NCI-H1694 treated with DMSO at 0.1 percent for 48 hours (cell line): ENCODE measurements at regions not wholly inside any gene's neighbourhood (a gene's known extent, or its start where the extent isn't known, plus 50 kb on each side); places are given as distances from the start of the nearest gene placed in this dataset.

ENCODE experiments used
- DNase-seq: peaks from one replicate; lab custom pipeline; 2025; lab: John Stamatoyannopoulos, UW

DNA sequence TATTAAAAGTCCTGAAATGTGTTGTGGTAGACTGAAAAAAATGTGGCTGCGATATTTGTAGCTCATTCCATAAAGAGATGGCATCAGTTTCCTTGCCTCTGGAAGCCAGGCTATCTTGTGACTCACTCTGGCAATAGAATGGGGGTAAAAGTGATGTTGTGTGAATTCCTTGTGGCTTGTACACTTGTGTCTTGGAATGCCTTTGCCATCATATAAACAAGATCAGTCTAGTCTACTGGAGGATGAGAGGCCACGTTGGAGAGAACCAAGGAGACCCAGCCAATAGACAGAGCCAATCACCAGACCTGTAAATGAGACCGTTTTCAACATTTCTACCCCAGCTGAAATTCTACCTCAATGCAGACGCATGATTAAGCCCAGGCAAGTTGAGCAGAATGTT, 254.1 kb downstream of the TRIB2 start:
- no peak for DNase-seq

DNA sequence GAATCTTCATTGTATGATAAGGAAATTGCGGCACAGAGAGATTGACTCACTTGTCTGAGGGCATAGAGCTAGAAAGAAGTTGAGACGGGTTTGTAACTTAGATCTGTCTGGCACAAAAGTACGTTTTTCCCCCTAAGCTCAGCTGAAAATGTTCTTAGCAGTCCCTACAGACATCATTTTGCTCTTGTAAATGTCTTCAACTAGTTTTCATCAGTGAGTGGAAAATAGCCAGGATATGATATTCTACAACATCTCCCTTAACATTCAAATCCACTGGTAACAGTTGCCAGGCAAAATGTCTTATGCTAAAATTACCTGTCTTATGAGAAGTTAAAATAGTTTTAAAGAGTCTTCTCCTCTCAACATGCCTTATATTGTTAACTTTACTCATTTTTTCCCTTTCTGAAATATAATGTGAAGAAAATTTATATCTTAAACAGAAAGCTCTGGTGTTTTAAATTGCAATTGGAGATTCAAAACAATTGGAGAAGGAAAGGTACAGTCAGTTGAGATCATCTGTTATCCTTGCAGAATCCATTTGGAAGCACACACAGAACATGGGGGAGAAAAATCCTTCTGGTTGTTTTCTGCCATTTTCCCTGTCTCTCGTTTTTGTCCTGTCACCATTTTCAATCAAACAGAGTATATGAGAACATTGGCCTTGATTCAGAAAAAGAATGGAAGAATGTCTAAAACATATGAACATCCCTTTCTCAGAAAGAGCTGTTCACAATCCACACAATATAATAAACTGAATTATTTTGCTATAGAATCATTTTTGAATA, 255.0 kb downstream of the TRIB2 start:
- no peak for DNase-seq

DNA sequence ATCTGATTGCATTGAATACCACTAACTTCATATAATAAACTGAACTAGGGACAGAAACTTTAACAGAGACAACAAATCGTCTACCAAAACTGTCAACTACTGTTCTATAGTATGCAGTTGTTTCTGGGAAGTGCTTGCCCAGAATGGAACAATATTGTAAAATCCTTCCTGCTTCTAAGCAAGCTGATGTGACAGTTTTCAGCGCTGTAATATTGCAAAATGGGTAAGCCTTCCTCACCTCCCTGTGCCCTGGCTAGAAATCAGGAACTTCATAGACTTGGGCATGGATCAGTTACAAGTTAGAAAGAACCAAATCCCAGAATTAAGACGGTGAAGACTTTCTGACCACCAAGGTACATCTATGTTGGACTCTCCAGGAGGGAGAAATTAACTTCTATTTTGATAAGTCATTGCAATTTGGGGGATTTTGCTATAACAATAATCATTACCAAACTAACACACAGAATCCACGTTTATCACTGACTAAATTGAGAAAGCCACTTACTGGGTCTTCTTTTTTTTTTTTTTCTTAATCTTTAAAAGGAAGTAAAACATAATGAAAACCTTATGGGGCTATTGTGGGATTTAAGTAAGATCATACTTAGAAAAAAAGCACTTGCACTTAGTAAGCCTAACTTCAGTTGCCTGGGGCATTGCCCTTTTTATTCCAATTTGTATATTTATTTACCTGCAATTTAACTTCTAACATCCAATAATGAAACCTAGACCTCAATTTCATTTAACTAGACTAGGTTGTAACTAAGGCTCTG, 261.5 kb downstream of the TRIB2 start:
- DNase-seq = no peak

DNA sequence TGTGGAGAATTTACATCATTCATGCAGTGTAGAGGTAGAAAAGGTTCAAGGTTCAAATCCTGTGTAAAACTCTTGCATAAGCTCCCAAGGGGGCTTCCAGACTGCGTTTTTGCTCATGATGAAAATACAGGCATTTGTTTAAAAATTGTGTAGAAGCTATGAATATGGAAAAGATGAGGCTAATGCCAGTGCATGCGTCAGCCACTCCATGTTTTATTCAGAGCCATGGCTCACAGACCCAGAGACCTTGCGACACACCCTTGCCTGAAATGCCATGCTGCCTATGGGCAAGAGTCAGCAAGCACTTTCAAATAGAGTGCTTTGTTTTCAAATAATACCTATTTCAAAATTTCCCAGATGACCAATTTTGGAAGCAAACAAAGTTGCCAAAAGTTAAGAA, 262.3 kb downstream of the TRIB2 start:
- DNase-seq = no peak

DNA sequence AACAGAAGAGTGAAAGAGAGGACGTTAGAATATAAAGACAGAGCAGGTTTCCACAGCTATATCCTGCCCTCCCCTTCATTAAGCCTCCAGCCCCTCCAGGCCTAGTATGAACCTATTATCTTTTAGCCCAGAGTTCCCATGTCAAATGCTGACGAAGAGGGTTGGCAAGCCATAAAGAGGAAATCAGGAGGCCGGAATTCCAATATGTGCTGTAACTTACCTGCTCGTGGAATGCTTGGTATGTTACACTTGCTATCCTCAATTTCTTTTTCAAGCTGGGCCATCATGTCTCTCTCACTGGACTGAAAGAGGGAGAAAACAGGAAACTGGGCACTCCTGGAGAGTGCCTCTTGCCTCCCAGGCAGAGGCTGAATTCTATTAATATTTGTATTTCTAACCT, 264.1 kb downstream of the TRIB2 start:
- no peak for DNase-seq

DNA sequence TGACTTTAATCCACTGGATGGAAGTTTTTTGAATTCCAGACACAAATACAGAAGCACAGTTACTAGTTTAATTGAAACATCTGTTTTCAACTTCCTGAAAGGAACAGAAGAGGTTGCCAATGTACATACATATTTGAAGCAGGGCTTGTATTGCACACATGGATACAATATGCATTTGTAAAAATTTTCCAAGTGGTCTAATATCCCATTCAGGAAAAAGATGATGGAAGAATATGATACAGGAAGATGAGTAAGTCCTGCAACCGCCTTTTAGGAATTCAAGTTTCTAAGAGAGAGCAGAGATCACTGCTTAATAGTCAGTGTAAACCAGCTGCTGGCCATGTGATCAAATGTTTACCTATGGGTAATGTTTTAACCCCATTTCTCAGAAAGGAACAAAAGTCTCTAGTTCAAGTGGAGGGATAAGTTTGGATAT, 265.4 kb downstream of the TRIB2 start:
- DNase-seq = no peak

DNA sequence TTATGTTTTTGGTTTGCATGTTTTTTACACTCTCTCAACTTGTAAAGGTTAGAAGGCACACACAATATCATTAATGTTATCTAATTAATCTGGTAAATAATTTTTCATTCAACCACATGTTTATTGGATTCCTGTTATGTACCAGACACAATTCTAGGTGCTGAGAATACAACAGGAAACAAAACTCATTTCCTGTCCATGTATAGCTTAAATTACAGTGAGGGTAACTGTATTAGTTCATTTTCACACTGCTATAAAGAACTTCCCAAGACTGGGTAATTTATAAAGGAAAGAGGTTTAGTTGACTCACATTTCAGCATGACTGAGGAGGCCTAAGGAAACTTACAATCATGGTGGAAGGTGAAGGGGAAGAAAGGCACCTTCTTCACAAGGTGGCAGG, 270.5 kb downstream of the TRIB2 start:
- DNase-seq = no peak

DNA sequence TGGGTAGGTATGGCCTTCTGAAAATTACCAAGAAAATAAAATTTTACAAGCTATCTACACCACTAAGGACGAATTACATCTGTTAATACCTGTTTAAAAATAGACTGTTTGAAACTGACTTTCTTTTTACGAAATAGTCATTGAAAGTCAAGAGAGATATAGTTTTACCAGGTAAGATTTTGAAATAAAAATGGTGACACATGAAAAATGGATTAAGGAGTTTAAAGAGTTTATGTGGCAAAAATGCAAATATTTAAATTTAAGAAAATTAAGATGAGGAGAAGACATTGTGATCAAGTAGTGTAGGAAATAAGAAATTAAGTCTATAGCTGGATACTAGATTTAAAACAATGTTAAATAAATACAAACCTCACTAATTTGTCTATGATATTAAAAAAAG, 271.5 kb downstream of the TRIB2 start:
- DNase-seq = no peak

DNA sequence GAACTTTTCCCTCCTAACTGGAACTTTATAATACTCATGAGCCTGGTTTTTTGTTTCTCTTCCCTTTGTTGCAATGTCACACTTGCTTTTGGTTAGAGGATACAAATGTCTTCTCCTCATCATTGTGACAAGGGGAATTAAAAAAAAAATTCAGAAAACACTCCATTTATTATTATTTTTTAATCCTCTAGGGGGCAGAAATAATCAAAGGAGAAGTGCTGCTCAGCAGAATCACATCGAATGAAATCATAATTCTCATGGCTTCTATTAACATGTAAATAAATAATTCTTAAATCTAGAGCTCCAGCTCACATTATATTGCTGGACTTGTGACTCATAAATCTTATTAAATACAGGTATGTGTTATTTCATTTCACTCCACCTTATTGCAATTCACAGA, 273.8 kb downstream of the TRIB2 start:
- DNase-seq = peak; percentile 44

DNA sequence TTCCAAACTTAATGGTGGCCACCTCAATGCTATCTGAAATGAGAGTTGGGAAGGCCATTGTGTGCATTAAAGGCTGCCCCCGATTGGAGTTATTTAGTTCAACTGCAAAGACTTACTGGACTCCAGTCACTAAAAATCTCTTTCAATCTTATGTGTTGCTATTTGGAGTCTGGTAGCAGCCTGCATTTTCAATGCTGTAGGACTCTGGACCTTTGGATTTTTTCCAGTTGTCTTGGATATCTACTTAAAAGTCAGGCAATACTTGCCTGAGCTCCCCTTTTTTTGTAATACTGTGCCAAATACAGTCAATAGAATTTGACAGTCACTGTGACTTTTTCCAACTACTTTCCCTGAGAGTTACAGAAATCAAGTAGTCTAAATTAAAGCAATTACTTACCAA, 281.9 kb downstream of the TRIB2 start:
- no peak for DNase-seq

DNA sequence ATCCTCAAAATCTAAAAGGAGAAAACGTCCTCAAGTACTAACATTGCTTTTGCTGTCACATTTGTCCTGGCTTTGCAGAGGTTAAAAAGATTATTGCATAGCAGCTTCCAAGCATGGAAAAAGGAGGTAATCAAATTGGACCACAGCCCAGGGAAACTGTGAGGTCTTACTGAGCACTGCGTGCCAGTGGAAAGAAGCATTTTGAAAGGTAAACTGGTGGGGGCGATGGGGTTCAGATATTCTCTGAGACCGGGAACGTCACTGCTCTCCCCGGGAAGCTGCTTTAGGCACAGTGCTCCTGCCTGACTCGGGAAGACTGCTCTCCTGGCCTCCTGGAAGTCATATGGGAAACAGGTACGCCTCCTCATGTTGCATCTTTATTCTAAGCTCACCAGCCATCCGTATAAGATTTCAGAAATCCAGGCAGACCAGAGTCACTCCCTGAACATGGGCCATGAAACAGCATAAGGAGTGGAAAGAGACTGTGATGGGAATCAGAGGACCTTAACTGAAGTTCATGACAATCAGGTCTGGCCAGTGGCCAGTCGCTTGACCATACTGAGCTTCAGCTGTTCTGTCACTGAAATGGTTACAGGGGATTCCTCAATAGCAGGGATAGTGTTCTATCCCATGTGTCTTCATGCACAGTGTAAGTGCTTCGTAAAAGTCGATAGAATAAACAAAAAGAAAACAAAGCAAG, 284.1 kb downstream of the TRIB2 start:
- DNase-seq = no peak

DNA sequence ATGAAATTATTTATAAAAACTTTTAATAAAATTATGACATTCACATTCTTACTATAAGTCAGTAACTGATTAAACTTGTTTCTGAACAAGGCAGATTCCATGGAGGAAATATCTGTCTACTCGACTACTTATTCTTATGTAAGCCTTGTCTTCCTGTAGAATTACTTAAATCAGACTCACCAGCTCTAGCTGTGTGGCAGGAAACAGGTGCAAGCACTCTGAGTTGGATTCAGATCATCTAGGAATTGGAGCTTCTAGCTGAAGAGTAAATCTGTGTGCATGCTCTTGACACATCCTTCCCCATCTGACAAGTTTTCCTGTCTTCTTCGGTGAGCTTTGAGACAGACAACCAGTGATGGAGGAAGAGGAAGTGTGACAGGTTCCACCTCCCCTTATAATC, 284.7 kb downstream of the TRIB2 start:
- DNase-seq = no peak

DNA sequence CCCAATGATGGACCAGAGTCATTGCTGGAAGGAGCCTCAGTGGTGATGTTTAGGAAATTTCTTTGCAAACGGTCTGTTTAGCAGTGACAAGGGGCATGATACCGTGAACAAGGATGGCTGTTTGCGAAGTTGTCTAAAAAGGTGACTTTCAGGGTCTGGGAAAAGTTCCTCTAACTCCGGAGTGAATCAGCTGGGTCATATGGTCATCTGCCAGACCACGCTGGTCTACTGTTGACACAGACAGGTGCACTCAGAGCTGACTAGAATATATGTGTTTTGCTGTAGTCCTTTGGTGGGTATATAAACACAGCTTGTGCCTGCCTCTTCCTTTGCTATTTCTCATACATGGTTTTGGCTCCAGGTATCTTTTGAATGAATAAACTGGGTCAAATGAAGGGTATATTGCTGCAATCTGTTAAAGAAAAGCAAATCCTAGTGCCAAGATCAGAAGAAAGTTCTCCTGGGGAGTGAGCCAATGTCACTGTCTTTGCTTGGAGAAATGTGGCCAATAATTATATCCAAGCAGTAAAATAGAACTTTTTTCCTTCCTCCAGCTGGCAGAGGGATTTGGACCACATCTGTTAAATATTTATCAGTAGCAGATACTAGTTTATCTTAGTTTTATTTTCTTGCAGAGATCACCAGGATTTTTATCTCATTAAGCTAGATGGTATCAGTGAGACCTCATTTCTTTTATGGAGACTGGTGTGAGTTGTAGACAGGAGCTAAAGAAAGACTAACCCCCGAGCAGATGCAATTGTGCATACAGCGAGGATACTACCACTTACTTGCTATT, 286.0 kb downstream of the TRIB2 start:
- DNase-seq = no peak

DNA sequence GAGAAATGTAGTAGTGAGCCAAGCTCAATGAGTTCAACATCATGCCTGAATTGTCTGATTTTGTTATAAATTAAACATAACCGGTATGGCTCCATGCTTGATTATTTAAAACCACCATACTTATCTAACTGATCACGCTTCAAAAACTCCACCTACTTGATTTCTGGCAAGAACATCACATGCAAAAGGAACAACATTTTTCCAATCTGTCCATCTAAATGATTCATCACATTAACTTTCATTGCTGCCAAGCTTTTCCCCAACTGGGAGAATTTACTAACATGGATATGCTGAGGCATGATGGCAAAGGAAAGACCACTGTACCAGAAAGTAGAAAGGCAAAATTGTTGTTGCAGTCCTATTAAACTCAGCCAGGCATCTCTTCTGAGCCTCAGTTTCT, 286.8 kb downstream of the TRIB2 start:
- DNase-seq = no peak

DNA sequence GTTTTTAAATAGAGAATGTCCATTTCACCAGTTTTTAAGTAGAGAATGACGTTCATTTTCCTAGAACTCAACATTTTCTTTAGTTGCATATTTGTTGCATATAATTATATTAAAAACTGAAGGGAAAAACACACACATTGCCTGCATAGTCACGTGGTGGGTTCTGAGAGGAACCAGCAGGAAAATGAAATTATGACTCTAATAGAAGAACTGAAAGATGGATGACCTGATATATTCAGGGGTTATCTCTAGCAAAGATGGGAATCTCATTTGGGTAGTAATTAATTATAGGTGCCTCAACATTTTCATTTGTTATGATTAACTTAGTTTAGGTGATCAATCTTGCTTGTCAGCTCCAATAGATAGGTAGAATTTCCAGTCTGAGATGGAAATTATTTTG, 288.3 kb downstream of the TRIB2 start:
- DNase-seq = no peak

DNA sequence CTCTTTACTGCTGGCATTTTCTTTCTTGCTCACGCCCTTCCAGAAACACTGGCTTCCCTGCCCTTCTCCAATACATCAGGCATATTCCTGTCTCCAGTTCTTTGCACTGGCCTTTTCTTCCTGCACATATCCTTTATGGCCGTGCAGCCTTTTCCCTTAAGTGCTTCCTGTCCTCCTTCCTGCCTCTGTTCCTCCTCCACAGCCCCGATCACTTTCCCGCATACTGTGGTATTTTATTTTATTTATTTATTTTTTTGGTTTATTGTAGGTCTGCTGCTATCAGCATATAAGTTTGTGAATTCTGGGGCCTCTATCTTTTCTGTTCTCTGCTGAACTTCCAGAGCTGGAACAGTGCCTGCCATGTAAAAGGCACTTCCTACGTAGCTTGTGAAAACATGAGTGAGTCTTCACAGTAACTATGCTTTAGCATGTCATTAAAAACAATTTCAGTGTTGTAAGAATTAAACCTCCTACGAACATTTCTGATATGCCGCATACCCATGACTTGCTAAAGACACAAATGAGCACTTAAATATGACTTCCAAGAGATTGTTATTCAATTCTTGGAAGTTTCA, 289.1 kb downstream of the TRIB2 start:
- no peak for DNase-seq

DNA sequence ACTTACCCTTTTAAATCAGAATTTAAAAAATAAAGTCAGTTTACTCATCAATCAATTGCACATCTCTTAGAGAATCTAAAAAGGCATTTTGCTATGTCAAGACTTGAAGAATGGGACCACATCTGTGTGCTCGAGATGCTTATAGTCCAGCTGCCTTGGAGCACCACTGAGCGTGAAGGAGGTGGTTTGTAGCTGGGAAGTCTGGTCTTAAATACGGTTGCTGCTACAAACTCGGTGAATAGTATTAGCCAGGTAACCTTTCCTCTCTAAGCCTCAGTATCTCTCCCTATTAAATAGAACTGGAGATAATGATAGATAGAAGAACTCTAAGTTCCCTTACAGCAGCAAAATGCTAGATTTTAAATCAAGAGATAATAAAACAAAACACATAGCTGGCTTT, 289.7 kb downstream of the TRIB2 start:
- no peak for DNase-seq

DNA sequence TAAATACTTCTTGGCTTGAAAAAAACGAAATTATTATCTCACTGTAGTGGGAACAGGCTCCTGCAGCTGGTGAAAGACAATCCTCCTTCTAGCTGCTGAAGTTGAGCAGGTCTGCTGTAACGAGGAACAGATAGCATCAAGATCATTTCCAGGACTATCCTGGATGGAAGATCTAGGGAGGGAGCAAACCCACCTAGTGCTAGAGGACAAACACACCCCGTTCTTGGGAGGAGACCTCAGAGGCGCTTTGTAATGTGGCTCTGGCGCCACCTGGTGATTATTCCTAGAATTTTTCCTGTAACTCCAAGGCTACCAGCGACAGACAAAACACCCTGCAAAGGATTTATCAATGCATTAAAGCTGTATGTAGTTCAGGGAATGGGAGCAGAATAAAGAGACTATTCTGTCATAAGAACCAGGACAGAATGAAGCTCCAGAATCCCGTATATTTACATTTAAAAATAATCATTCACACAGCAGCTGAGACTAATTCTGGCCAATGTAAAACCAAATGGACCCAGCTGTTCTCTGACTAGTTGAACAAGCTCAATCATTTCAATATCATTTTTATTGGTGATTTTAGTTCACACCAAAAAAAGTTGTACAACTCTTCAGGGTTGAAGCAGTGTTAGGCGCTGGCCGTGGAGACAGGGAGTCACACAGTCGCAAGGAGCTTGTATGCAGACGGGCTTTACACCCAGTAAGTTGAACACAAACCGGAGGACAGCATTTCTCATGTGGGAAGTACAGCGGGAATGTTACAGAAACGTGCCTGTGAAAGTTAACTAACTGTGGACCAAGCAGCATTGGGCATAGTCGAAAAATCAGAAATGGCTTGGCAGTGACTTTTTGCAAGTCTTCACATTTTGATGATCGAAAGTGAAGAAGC, 290.3 kb downstream of the TRIB2 start:
- peak; percentile 75 for DNase-seq

DNA sequence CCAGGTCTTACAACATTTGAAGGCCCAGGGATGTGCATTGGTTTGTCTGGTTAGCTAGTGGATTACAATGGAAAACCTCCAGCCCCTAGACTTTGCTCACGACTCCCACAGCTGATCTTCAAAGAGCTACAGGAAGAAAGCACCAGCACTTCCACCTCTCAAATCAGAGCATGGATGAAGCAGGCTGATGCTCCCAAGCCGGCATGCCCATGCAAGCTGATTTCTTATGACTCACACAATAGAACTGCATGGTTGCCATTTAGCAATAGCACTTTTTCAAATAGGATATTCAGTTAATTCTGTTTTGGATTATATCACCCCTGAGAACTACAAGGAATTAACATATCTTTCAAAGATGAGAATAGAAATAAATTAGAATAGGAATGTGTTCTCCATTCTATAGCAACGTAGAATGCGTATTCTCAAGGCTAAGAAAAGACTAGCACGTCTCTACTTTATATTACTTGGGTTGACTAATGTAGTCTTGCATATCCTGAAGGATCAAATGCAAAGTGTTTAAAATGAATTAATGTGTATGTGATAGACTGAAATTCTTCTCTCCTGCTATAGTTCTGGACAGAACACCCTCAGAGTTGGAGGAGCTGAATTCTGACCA, 292.4 kb downstream of the TRIB2 start:
- DNase-seq = no peak

DNA sequence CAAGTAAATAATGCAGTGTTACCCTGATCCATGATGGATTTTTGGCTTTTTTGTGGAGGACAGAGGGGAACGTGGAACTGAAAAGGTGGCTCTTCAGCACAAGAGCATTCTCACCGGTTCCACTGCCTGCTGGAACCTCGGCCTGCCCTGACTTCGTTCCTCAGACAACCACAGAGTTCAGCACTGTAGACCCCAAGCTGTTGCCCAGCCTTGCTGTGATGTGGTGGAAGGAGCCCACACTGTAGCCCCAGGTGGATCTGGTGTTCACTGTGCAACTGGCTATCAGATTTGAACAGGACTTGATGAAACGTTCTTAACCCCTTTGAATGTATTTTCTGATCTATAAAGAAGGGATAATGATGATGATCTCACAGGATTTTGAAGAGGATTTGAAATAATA, 293.5 kb downstream of the TRIB2 start:
- no peak for DNase-seq
